SK-N-SH (cell line): ENCODE measurements at regions not wholly inside any gene's neighbourhood (a gene's known extent, or its start where the extent isn't known, plus 50 kb on each side); places are given as distances from the start of the nearest gene placed in this dataset.

Experiments
- CTCF ChIA-PET: fragments of 300-600, 350-600 bp; formaldehyde crosslinking; extraction: SDS; loops from one replicate; lab custom pipeline; 2021; lab: Yijun Ruan, JAX
- POLR2A ChIA-PET: fragments of 350-600 bp; sonication (Branson Sonifier 250); formaldehyde crosslinking; extraction: SDS; loops from one replicate; lab custom pipeline; 2020; ENCODE audit warnings: antibody characterized with exemption, inconsistent platforms; lab: Yijun Ruan, JAX
- DNase-seq: peaks from one replicate; pipeline ENCODE4 v3.0.0; 2012
- H2AFZ ChIP-seq: fragments of 200-600 bp; sonication (generic); 2 replicates; pipeline ENCODE4 v1.8.1; 2016; ENCODE audit warnings: antibody characterized with exemption, mild to moderate bottlenecking, low read depth
- H3F3A ChIP-seq: fragments of 200-600 bp; sonication (generic); replicated peaks from 2 replicates; pipeline ENCODE3; 2016; ENCODE audit warnings: antibody characterized with exemption, mild to moderate bottlenecking; ENCODE audit not compliant: insufficient read depth
- H3K27ac ChIP-seq, 2 experiments: fragments of 200-500 bp in 1 of 2; fragments of 200-600 bp in 1 of 2; sonication (Bioruptor generic) in 1 of 2; sonication (generic), shearing (Covaris generic) in 1 of 2; 2 replicates each; pipeline versions ENCODE4 v1.5.1 to v1.6.1; 2014 to 2016; ENCODE audit warnings: low read depth in 2 of 2, inconsistent platforms in 1 of 2, low read length in 1 of 2, mild to moderate bottlenecking in 1 of 2, mixed read lengths in 1 of 2
- H3K27me3 ChIP-seq: fragments of 200-600 bp; sonication (generic), shearing (Covaris generic); 2 replicates; pipeline ENCODE4 v1.6.1; 2016; ENCODE audit warnings: mixed run types; ENCODE audit not compliant: insufficient read depth
- H3K36me3 ChIP-seq, 2 experiments: fragments of 200-500 bp in 1 of 2; fragments of 200-600 bp in 1 of 2; sonication (Bioruptor generic) in 1 of 2; sonication (generic) in 1 of 2; replicated peaks in 1 of 2; 2 replicates each; pipeline versions ENCODE3 to v1.5.1; 2014 to 2016; ENCODE audit warnings: low read length in 1 of 2, mild to moderate bottlenecking in 1 of 2; ENCODE audit not compliant: insufficient read depth in 2 of 2, control insufficient read depth in 1 of 2
- H3K4me1 ChIP-seq, 2 experiments: fragments of 200-500 bp in 1 of 2; fragments of 200-600 bp in 1 of 2; sonication (Bioruptor generic) in 1 of 2; sonication (generic), shearing (Covaris generic) in 1 of 2; 2 replicates each; pipeline versions ENCODE4 v1.5.1 to v1.6.1; 2014 to 2016; ENCODE audit warnings: low read depth in 1 of 2, low read length in 1 of 2, mixed run types in 1 of 2; ENCODE audit not compliant: insufficient read depth in 2 of 2, control insufficient read depth in 1 of 2
- H3K4me2 ChIP-seq: fragments of 200-600 bp; sonication (generic), shearing (Covaris generic); 2 replicates; pipeline ENCODE4 v1.6.1; 2017; ENCODE audit warnings: mixed run types
- H3K4me3 ChIP-seq, 2 experiments: fragments of 200-500 bp in 1 of 2; fragments of 200-600 bp in 1 of 2; sonication (Bioruptor generic) in 1 of 2; sonication (generic), shearing (Covaris generic) in 1 of 2; 2 replicates each; pipeline versions ENCODE4 v1.5.1 to v1.8.1; 2014 to 2016; ENCODE audit warnings: low read depth in 2 of 2, inconsistent platforms in 1 of 2, low read length in 1 of 2, mild to moderate bottlenecking in 1 of 2, mixed read lengths in 1 of 2, moderate library complexity in 1 of 2
- H3K79me2 ChIP-seq: fragments of 200-600 bp; sonication (generic); 2 replicates; pipeline ENCODE4 v1.8.1; 2017; ENCODE audit warnings: mild to moderate bottlenecking; ENCODE audit not compliant: insufficient read depth
- H3K9ac ChIP-seq: fragments of 200-600 bp; sonication (generic); 2 replicates; pipeline ENCODE4 v1.6.1; 2017; ENCODE audit warnings: mixed run types
- H3K9me2 ChIP-seq: fragments of 200-600 bp; sonication (generic); 2 replicates; pipeline ENCODE4 v1.6.1; 2017; ENCODE audit warnings: mixed run types
- H3K9me3 ChIP-seq: fragments of 200-600 bp; sonication (generic); 2 replicates; pipeline ENCODE4 v1.6.1; 2017; ENCODE audit warnings: mixed run types, mild to moderate bottlenecking, moderate library complexity
- H4K20me1 ChIP-seq: fragments of 200-600 bp; sonication (generic); 2 replicates; pipeline ENCODE4 v1.6.1; 2017; ENCODE audit warnings: mild to moderate bottlenecking, mixed run types; ENCODE audit not compliant: insufficient read depth
- EP300 ChIP-seq, 2 experiments: IDR thresholded peaks; 2 replicates each; pipeline versions ENCODE4 v1.4.0 to v1.6.1; 2012; ENCODE audit warnings: borderline replicate concordance in 1 of 2, low read depth in 1 of 2, low read length in 1 of 2
- FOXJ3 ChIP-seq: sonication (generic); formaldehyde crosslinking; IDR thresholded peaks from 2 replicates; pipeline ENCODE4 v1.5.1; 2020; ENCODE audit warnings: mild to moderate bottlenecking, missing genetic modification reagents
- FOXM1 ChIP-seq: IDR thresholded peaks from 2 replicates; pipeline ENCODE4 v1.4.0; 2012; ENCODE audit warnings: low read depth, mild to moderate bottlenecking
- GATA2 ChIP-seq: sonication (generic); formaldehyde crosslinking; IDR thresholded peaks from 2 replicates; pipeline ENCODE4 v1.5.0; 2020; ENCODE audit warnings: mild to moderate bottlenecking, missing genetic modification reagents
- IRF3 ChIP-seq: fragments of 150-350 bp; IDR thresholded peaks from 2 replicates; pipeline ENCODE4 v1.6.1; 2016; ENCODE audit warnings: mild to moderate bottlenecking, low read depth, low read length
- JUND ChIP-seq: IDR thresholded peaks from 2 replicates; pipeline ENCODE4 v1.4.0; 2012
- MEF2A ChIP-seq: IDR thresholded peaks from 2 replicates; pipeline ENCODE4 v1.4.0; 2012; ENCODE audit warnings: low read depth, borderline replicate concordance
- NRF1 ChIP-seq: IDR thresholded peaks from 2 replicates; pipeline ENCODE4 v1.6.1; 2012; ENCODE audit warnings: low read depth, mild to moderate bottlenecking, low read length
- RAD21 ChIP-seq: IDR thresholded peaks from 2 replicates; pipeline ENCODE4 v1.6.1; 2012; ENCODE audit warnings: mild to moderate bottlenecking, low read length
- RCOR1 ChIP-seq: fragments of 150-350 bp; IDR thresholded peaks from 2 replicates; pipeline ENCODE4 v1.6.1; 2017; ENCODE audit warnings: antibody characterized with exemption, low read length
- RFX5 ChIP-seq: IDR thresholded peaks from 2 replicates; pipeline ENCODE4 v1.6.1; 2012; ENCODE audit warnings: mild to moderate bottlenecking, improper control_type of control experiment, low read length
- TAF1 ChIP-seq: IDR thresholded peaks from 2 replicates; pipeline ENCODE4 v1.6.1; 2012; ENCODE audit warnings: low read depth, mild to moderate bottlenecking, low read length, moderate library complexity, borderline replicate concordance
- TCF12 ChIP-seq: IDR thresholded peaks from 2 replicates; pipeline ENCODE4 v1.4.0; 2012
- TEAD4 ChIP-seq: IDR thresholded peaks from 2 replicates; pipeline ENCODE4 v1.4.0; 2012; ENCODE audit warnings: mild to moderate bottlenecking, borderline replicate concordance; ENCODE audit not compliant: insufficient read depth
- YY1 ChIP-seq: IDR thresholded peaks from 2 replicates; pipeline ENCODE4 v1.4.0; 2012; ENCODE audit warnings: low read depth, mild to moderate bottlenecking
- WGBS: methylation state at CpG from one replicate; pipeline ENCODE4 v1.1.6; 2017; ENCODE audit warnings: low lambda C conversion rate; 5-methylcytosine and 5-hydroxymethylcytosine counted together
- TF ChIP-seq, protein P1 (sequence below): fragments of 200-600 bp; sonication (generic); IDR thresholded peaks from 2 replicates; pipeline ENCODE4 v1.6.1; 2017; ENCODE audit warnings: antibody characterized with exemption, mild to moderate bottlenecking, moderate library complexity
- TF ChIP-seq, protein P2 (sequence below): IDR thresholded peaks from 2 replicates; pipeline ENCODE4 v1.4.0; 2012; ENCODE audit warnings: low read depth

GRCh38 chr10:35938160-35938559 is 296.1 kb upstream of the FZD8 start:
- CTCF ChIA-PET, result no interaction called here

DNA sequence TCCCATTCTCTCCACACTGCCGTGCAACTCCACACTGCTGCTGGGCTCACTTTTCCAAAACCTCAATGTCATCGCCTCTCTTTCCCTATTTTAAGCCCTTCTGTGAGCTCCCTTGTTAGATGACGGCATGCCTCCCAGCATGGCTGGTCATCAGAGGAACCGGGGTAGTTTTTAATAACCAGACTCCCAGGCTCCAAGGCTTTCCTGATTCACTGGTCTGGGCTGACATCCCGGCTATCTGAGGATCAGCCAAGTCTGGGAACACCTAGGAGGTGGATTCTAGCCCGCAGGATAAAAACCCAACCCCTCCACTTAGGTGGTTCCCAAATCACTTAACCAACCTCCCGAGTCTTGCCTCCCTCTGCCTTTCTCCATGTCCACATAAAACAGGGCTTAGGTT is 295.4 kb upstream of the FZD8 start:
- WGBS, result 67% methylated on average over 7 of the region's 7 CpGs
- no peak overlapping the region for H3K4me3 ChIP-seq
- no peaks in the 10 kb centered on the region for H3K9me2 ChIP-seq
- H3K9ac ChIP-seq, result no peak overlapping the region
- no peaks in the 10 kb centered on the region for H3F3A ChIP-seq
- no peak for DNase-seq
- H2AFZ ChIP-seq, result no peak overlapping the region
- no peaks in the 10 kb centered on the region for H3K79me2 ChIP-seq
- H3K27ac ChIP-seq, result no peak overlapping the region
- ChIA-PET CTCF (no interaction called here), POLR2A (no interaction called here)
- H3K36me3 ChIP-seq, result no peaks in the 10 kb centered on the region
- no peaks in the 10 kb centered on the region for H3K27me3 ChIP-seq
- TF ChIP-seq NRF1, result no peak
- no peak for TF ChIP-seq EP300 (IDR thresholded peaks at IDR 0.05; ENCODE audit: borderline replicate concordance in 1 of 2, low read depth in 1 of 2, low read length in 1 of 2)
- TF ChIP-seq MEF2A, result no peak
- no peak for TF ChIP-seq RAD21
- no peak for TF ChIP-seq TEAD4
- no peaks in the 10 kb centered on the region; a peak in 1 of 4 replicates for H3K4me1 ChIP-seq
- H3K9me3 ChIP-seq, result no peaks in the 10 kb centered on the region
- H3K4me2 ChIP-seq, result no peak overlapping the region
- no peaks in the 10 kb centered on the region for H4K20me1 ChIP-seq

More at GRCh38 chr10:35938160-35938559, 296.1 kb upstream of the FZD8 start:
- no peak for DNase-seq
- POLR2A ChIA-PET, result no interaction called here
- Histone ChIP-seq H4K20me1 (no peaks in the 10 kb centered on the region), H3F3A (no peaks in the 10 kb centered on the region), H3K4me2 (no peak overlapping the region), H3K9ac (no peak overlapping the region), H3K4me1 (no peaks in the 10 kb centered on the region; a peak in 1 of 4 replicates), H2AFZ (no peak overlapping the region), H3K9me2 (no peaks in the 10 kb centered on the region), H3K36me3 (no peaks in the 10 kb centered on the region), H3K4me3 (no peak overlapping the region), H3K9me3 (no peaks in the 10 kb centered on the region), H3K79me2 (no peaks in the 10 kb centered on the region), H3K27me3 (no peaks in the 10 kb centered on the region), H3K27ac (no peak overlapping the region)
- 79% methylated on average over 5 of the region's 5 CpGs for WGBS
- TF ChIP-seq FOXM1 (no peak), JUND (no peak), IRF3 (no peak), FOXJ3 (no peak), YY1 (no peak), RFX5 (no peak), RCOR1 (no peak), GATA2 (CRISPR knock-in tag) (no peak), TAF1 (no peak), MEF2A (no peak), TCF12 (no peak)
- TF ChIP-seq, protein P1, sequence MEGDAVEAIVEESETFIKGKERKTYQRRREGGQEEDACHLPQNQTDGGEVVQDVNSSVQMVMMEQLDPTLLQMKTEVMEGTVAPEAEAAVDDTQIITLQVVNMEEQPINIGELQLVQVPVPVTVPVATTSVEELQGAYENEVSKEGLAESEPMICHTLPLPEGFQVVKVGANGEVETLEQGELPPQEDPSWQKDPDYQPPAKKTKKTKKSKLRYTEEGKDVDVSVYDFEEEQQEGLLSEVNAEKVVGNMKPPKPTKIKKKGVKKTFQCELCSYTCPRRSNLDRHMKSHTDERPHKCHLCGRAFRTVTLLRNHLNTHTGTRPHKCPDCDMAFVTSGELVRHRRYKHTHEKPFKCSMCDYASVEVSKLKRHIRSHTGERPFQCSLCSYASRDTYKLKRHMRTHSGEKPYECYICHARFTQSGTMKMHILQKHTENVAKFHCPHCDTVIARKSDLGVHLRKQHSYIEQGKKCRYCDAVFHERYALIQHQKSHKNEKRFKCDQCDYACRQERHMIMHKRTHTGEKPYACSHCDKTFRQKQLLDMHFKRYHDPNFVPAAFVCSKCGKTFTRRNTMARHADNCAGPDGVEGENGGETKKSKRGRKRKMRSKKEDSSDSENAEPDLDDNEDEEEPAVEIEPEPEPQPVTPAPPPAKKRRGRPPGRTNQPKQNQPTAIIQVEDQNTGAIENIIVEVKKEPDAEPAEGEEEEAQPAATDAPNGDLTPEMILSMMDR, result no peak
- TF ChIP-seq, protein P2, sequence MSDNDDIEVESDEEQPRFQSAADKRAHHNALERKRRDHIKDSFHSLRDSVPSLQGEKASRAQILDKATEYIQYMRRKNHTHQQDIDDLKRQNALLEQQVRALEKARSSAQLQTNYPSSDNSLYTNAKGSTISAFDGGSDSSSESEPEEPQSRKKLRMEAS, result no peak
